NCI-H1417 (cell line): ENCODE measurements at regions not wholly inside any gene's neighbourhood (a gene's known extent, or its start where the extent isn't known, plus 50 kb on each side); places are given as distances from the start of the nearest gene placed in this dataset.
"Not testable (repeated sequence)": the region's sequence is repeated elsewhere in the genome, so short reads cannot be mapped to it uniquely, and the experiment has no call there.

Experiments
- DNase-seq, 3 experiments: peaks; one replicate each; lab custom pipeline; 2025; lab: John Stamatoyannopoulos, UW

DNA sequence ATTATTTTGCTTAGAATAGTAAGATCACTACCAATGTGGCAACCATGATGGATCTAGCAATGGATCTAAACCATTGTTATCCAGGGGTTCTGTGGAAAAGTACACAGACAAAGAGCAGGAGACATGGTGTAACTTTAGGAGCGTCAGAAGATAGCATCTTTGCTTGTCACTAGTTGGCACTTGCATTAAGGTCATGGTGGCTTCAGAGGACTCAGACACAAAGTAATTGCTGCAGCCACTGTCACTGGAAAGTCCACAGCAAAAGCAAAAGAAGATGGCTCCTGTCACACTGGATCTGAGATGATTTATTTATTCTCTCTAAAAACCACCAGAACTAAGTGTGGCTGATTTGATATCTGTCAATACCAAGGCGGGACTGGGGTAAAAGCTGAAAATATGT, 93.3 kb upstream of the PCDH20 start:
- DNase-seq: no peak

DNA sequence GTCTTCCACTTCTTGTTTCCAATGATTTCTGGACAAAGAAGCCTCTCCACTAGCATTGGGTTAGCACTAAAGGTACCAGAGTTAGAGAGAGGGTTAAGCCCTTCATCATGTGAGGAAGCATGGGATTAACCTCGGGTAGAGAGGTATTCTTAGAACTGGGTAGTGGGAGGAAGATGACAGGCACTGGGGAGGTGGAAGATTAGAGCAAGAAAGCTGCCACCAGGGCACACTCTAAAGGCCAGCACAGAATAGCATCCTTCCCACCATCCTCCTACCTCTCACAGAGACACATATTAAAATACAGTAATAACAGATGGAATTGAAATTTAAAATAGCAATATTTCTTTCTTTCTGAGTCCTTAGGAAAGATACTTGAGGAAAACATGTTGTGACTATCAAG, 84.5 kb upstream of the PCDH20 start:
- DNase-seq: no peak

DNA sequence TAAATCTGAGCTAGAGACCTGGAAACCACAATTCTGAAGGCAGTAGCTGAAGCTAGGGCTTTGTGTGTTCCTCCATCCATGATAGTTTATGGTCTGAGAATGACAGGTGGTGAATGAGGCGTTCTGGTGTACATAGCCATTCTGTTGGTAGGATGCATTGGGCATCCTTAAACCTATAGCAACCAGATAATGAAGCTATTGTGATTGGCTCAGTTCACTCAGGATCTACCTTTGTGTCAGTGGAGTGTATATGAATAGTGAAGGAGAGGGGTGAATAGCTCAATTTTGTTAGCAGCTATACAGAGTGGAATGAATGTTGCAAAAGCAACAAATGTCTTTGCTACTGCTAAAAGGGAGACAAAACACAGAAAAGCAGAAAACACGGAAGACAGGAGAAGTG, 80.0 kb upstream of the PCDH20 start:
- no peak for DNase-seq

DNA sequence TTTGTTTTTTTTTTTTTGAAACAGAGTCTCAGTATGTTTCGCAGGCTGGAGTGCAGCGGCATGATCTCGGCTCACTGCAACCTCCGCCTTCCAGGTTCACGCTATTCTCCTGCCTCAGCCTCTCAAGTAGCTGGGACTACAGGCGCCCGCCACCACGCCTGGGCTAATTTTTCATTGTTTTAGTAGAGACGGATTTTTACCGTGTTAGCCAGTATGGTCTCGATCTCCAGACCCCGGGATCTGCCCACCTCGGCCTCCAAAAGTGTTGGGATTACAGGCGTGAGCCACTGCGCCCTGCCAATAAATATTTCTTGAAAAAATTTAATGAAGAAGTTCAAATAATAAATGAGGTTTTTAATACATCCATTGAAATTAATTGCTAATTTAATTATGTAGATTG, 77.9 kb upstream of the PCDH20 start:
- DNase-seq: not testable (repeated sequence)

DNA sequence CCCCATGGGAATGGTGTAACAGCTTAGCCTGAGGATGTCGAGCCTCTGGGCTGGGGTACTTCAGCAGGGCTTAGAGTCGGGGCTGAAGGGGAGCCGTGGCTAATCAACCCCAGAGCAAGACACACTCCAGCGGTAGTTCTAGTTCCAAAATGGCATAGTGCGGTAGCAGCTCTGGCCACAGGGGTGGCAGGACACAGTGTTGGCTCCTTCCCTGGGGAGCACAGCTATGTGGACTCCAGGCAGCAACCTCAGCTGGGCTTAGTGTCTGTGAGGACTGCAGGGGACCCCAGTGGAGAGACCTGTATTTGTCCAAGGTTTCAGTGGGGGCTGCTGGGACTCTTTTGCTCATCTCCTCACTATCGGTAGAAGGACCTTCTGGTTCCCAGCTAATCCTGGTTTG, 70.8 kb upstream of the PCDH20 start:
- DNase-seq: no peak

DNA sequence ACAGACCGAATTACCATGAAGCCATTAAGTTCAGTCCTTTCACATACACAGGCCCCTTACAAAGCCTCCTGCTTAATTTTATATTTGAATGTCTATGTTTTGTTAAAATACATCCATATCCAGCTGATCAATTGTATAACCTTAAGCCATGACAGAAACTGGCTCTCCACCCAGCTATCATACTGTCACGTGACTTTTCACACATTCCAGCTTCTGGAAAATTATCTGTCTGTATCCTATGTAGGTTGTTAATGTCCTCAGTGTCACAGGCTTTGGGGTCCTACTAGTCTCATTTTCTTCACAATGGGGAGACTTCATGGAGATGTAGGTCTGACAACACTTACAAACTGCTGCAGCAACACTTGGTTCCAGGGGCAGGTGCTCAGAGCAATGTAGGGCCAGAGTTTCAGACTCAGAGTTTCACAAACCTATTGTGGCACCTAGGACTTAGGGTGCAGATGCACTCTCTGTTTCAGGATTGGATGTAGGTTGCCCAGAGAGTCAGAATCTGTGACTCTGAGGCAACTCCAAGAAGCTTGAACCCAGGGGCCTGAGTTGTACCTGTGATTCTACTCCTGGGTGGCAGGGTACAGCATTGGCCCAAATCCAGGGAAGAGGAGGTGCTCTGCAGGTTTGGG, 69.6 kb upstream of the PCDH20 start:
- DNase-seq: no peak

DNA sequence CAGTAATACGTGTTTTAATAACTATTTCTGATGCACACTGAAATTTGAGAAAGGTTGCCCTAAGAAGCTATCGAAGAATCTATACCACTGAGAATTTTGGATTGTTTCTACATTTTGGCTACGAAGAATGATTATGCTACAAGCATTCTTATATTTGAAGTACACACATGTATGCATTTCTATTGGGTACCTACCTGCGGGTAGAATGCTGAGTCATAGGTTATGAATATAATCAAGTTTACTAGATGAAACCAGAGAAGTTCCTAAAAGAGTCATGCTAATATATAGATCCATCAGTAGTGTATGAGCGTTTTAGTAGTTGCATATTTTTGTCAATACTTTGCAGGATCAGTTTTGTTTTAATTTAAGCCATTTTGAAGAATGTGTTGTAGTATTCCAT, 62.0 kb upstream of the PCDH20 start:
- DNase-seq: no peak

DNA sequence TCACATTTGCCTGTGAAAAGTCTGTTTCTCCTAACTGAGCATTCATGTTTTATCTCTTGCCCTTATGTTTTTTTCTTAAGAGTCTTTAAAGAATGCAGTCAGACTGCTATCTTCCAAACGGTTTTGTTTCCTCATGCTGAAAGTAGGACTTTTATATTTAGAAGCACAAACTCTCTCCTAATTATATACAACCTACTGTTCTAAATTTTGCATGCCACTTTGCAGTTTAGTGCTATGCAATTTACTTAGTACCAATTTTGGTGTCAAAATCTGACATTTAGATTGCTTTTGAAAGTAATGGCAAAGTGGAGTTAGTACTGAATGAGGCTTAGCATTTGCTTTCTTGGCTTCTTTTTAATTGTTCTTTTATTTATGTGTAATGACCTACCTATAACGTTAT, 55.1 kb upstream of the PCDH20 start:
- DNase-seq: no peak

DNA sequence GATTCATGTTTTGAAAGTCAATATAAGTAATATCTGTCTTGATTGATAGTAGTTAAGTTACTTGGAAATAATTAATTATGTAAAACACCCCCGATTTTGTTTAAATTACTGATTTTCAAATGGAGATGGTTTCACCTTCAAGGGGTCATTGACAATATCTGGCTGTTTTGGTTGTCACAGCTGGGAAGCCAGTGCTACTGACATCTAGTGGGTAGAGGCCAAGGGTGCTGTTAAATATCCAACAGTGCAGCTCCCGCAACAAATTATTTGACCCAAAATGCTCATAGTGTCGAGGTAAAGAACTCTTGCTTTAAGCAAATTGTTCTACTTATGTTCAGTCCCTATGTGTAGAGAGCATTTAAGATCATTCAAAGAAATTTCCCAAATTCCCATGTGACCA, 50.6 kb upstream of the PCDH20 start:
- no peak for DNase-seq
